ENCODE measurements at regions not wholly inside any gene's neighbourhood (a gene's known extent, or its start where the extent isn't known, plus 50 kb on each side); places are given as distances from the start of the nearest gene placed in this dataset.

- no peaks in the 10 kb centered on the region for H3K9me3 ChIP-seq (replicated peaks in 1 of 2; ENCODE audit: control insufficient read depth in 2 of 2, insufficient read depth in 1 of 2, low read depth in 1 of 2, low read length in 2 of 2)
- WGBS, 2 donors (ENCODE audit: extremely low coverage in 2 of 2, insufficient read length in 2 of 2, insufficient replicate concordance in 1 of 2), result no CpG with 5 or more reads among the region's 6 CpGs
Observed at GRCh38 chr7:156204820-156205219, 392.6 kb upstream of the SHH start.

GRCh38 chr7:156203923-156204322 lies 391.7 kb upstream of the SHH start:
- Histone ChIP-seq H2AK5ac (ENCODE audit: low read depth, low read length) (no peak overlapping the region), H2BK15ac (ENCODE audit: low read length) (no peak overlapping the region), H3K27me3 (ENCODE audit: control insufficient read depth in 3 of 3, insufficient read depth in 3 of 3, low read depth in 1 of 3, low read length in 3 of 3) (no peaks in the 10 kb centered on the region), H3K36me3 (replicated peaks in 1 of 2; ENCODE audit: control insufficient read depth in 2 of 2, insufficient read depth in 2 of 2, low read length in 2 of 2) (no peaks in the 10 kb centered on the region), H3K79me1 (ENCODE audit: low read depth, low read length) (no peaks in the 10 kb centered on the region), H3K4me1 (ENCODE audit: control insufficient read depth in 2 of 2, insufficient read depth in 1 of 2, low read depth in 1 of 2, low read length in 2 of 2) (peaks cover 0 to 2% of the 10 kb centered on the region in 2 donors), H3K9me3 (replicated peaks in 1 of 2; ENCODE audit: control insufficient read depth in 2 of 2, insufficient read depth in 1 of 2, low read depth in 1 of 2, low read length in 2 of 2) (no peaks in the 10 kb centered on the region), H2BK120ac (ENCODE audit: low read depth, low read length) (no peak overlapping the region), H2BK12ac (ENCODE audit: low read length) (no peak overlapping the region), H3K27ac (replicated peaks; ENCODE audit: low read length) (no peak overlapping the region), H4K8ac (ENCODE audit: low read depth, low read length) (no peak overlapping the region), H3K4ac (ENCODE audit: low read length) (no peak overlapping the region), H3K18ac (ENCODE audit: low read length) (no peak overlapping the region), H3K9ac (ENCODE audit: low read depth, low read length, poor library complexity) (no peak overlapping the region), H3K14ac (ENCODE audit: low read length) (no peak overlapping the region), H3K4me2 (ENCODE audit: insufficient read depth, low read length, poor library complexity, severe bottlenecking) (no peak overlapping the region), H2AFZ (ENCODE audit: low read length) (no peak overlapping the region), H2BK5ac (ENCODE audit: low read length) (no peak overlapping the region), H3K23ac (ENCODE audit: low read depth, low read length, poor library complexity) (no peak overlapping the region), H3K4me3 (ENCODE audit: low read length in 2 of 2) (no peak overlapping the region), H4K91ac (ENCODE audit: low read depth, low read length, poor library complexity) (no peak overlapping the region)
- WGBS, 2 donors (ENCODE audit: extremely low coverage in 2 of 2, insufficient read length in 2 of 2, insufficient replicate concordance in 1 of 2), result no CpG with 5 or more reads among the region's 10 CpGs
- DNase-seq (ENCODE audit: low spot score), result no peak

More at GRCh38 chr7:156204820-156205219, 392.6 kb upstream of the SHH start:
- H3K4me3 ChIP-seq (ENCODE audit: low read length in 2 of 2), result no peak overlapping the region
- no peak overlapping the region for H2BK12ac ChIP-seq (ENCODE audit: low read length)
- no peaks in the 10 kb centered on the region for H3K27me3 ChIP-seq (ENCODE audit: control insufficient read depth in 3 of 3, insufficient read depth in 3 of 3, low read depth in 1 of 3, low read length in 3 of 3)
- H3K14ac ChIP-seq (ENCODE audit: low read length), result no peak overlapping the region
- H3K79me1 ChIP-seq (ENCODE audit: low read depth, low read length), result no peaks in the 10 kb centered on the region
- H4K8ac ChIP-seq (ENCODE audit: low read depth, low read length), result no peak overlapping the region
- H2BK5ac ChIP-seq (ENCODE audit: low read length), result no peak overlapping the region
- no peak overlapping the region for H2AFZ ChIP-seq (ENCODE audit: low read length)
- peaks cover 0 to 2% of the 10 kb centered on the region in 2 donors for H3K4me1 ChIP-seq (ENCODE audit: control insufficient read depth in 2 of 2, insufficient read depth in 1 of 2, low read depth in 1 of 2, low read length in 2 of 2)
- no peak overlapping the region for H3K4me2 ChIP-seq (ENCODE audit: insufficient read depth, low read length, poor library complexity, severe bottlenecking)
- no peak overlapping the region for H3K4ac ChIP-seq (ENCODE audit: low read length)
- no peak for DNase-seq (ENCODE audit: low spot score)
- no peak overlapping the region for H2BK120ac ChIP-seq (ENCODE audit: low read depth, low read length)
- no peak overlapping the region for H3K23ac ChIP-seq (ENCODE audit: low read depth, low read length, poor library complexity)
- no peak overlapping the region for H4K91ac ChIP-seq (ENCODE audit: low read depth, low read length, poor library complexity)
- H3K36me3 ChIP-seq (replicated peaks in 1 of 2; ENCODE audit: control insufficient read depth in 2 of 2, insufficient read depth in 2 of 2, low read length in 2 of 2), result no peaks in the 10 kb centered on the region
- no peak overlapping the region for H2AK5ac ChIP-seq (ENCODE audit: low read depth, low read length)
- H3K27ac ChIP-seq (replicated peaks; ENCODE audit: low read length), result no peak overlapping the region
- no peak overlapping the region for H2BK15ac ChIP-seq (ENCODE audit: low read length)
- H3K18ac ChIP-seq (ENCODE audit: low read length), result no peak overlapping the region
- H3K9ac ChIP-seq (ENCODE audit: low read depth, low read length, poor library complexity), result no peak overlapping the region

GRCh38 chr7:156198277-156198676 lies 386.0 kb upstream of the SHH start:
- Histone ChIP-seq H3K4me2 (ENCODE audit: insufficient read depth, low read length, poor library complexity, severe bottlenecking) (no peak overlapping the region), H4K91ac (ENCODE audit: low read depth, low read length, poor library complexity) (no peak overlapping the region), H3K27ac (replicated peaks; ENCODE audit: low read length) (no peak overlapping the region), H2BK12ac (ENCODE audit: low read length) (no peak overlapping the region), H2BK15ac (ENCODE audit: low read length) (no peak overlapping the region), H2BK120ac (ENCODE audit: low read depth, low read length) (no peak overlapping the region), H3K14ac (ENCODE audit: low read length) (no peak overlapping the region), H3K9me3 (replicated peaks in 1 of 2; ENCODE audit: control insufficient read depth in 2 of 2, insufficient read depth in 1 of 2, low read depth in 1 of 2, low read length in 2 of 2) (peaks cover 0 to 2% of the 10 kb centered on the region in 2 donors), H3K36me3 (replicated peaks in 1 of 2; ENCODE audit: control insufficient read depth in 2 of 2, insufficient read depth in 2 of 2, low read length in 2 of 2) (no peaks in the 10 kb centered on the region), H3K4me1 (ENCODE audit: control insufficient read depth in 2 of 2, insufficient read depth in 1 of 2, low read depth in 1 of 2, low read length in 2 of 2) (no peaks in the 10 kb centered on the region), H3K4me3 (ENCODE audit: low read length in 2 of 2) (no peak overlapping the region), H2AK5ac (ENCODE audit: low read depth, low read length) (no peak overlapping the region), H2BK5ac (ENCODE audit: low read length) (no peak overlapping the region), H3K4ac (ENCODE audit: low read length) (no peak overlapping the region), H3K79me1 (ENCODE audit: low read depth, low read length) (no peaks in the 10 kb centered on the region), H2AFZ (ENCODE audit: low read length) (no peak overlapping the region), H3K9ac (ENCODE audit: low read depth, low read length, poor library complexity) (no peak overlapping the region), H3K27me3 (ENCODE audit: control insufficient read depth in 3 of 3, insufficient read depth in 3 of 3, low read depth in 1 of 3, low read length in 3 of 3) (peaks cover 0 to 11% (median 0%) of the 10 kb centered on the region in 3 experiments), H3K23ac (ENCODE audit: low read depth, low read length, poor library complexity) (no peak overlapping the region), H3K18ac (ENCODE audit: low read length) (no peak overlapping the region), H4K8ac (ENCODE audit: low read depth, low read length) (no peak overlapping the region)
- WGBS, 2 donors (ENCODE audit: extremely low coverage in 2 of 2, insufficient read length in 2 of 2, insufficient replicate concordance in 1 of 2), result no CpG with 5 or more reads among the region's 9 CpGs
- no peak for DNase-seq (ENCODE audit: low spot score)

GRCh38 chr7:156196649-156197048 lies 384.4 kb upstream of the SHH start:
- Histone ChIP-seq H3K36me3 (replicated peaks in 1 of 2; ENCODE audit: control insufficient read depth in 2 of 2, insufficient read depth in 2 of 2, low read length in 2 of 2) (no peaks in the 10 kb centered on the region), H3K4ac (ENCODE audit: low read length) (no peak overlapping the region), H4K91ac (ENCODE audit: low read depth, low read length, poor library complexity) (no peak overlapping the region), H2BK15ac (ENCODE audit: low read length) (no peak overlapping the region), H3K9me3 (replicated peaks in 1 of 2; ENCODE audit: control insufficient read depth in 2 of 2, insufficient read depth in 1 of 2, low read depth in 1 of 2, low read length in 2 of 2) (peaks cover 0 to 2% of the 10 kb centered on the region in 2 donors), H2BK5ac (ENCODE audit: low read length) (no peak overlapping the region), H3K4me2 (ENCODE audit: insufficient read depth, low read length, poor library complexity, severe bottlenecking) (no peak overlapping the region), H2BK120ac (ENCODE audit: low read depth, low read length) (no peak overlapping the region), H2AFZ (ENCODE audit: low read length) (no peak overlapping the region), H3K9ac (ENCODE audit: low read depth, low read length, poor library complexity) (no peak overlapping the region), H3K27me3 (ENCODE audit: control insufficient read depth in 3 of 3, insufficient read depth in 3 of 3, low read depth in 1 of 3, low read length in 3 of 3) (peaks cover 0 to 11% (median 0%) of the 10 kb centered on the region in 3 experiments), H2AK5ac (ENCODE audit: low read depth, low read length) (no peak overlapping the region), H3K4me3 (ENCODE audit: low read length in 2 of 2) (peak overlapping the region in 1 of 2 donors; percentile 10), H3K18ac (ENCODE audit: low read length) (no peak overlapping the region), H3K79me1 (ENCODE audit: low read depth, low read length) (no peaks in the 10 kb centered on the region), H3K27ac (replicated peaks; ENCODE audit: low read length) (no peak overlapping the region), H2BK12ac (ENCODE audit: low read length) (no peak overlapping the region), H3K23ac (ENCODE audit: low read depth, low read length, poor library complexity) (no peak overlapping the region), H3K14ac (ENCODE audit: low read length) (peak overlapping the region; percentile 12), H4K8ac (ENCODE audit: low read depth, low read length) (no peak overlapping the region), H3K4me1 (ENCODE audit: control insufficient read depth in 2 of 2, insufficient read depth in 1 of 2, low read depth in 1 of 2, low read length in 2 of 2) (no peaks in the 10 kb centered on the region)
- DNase-seq (ENCODE audit: low spot score), result no peak
- no CpG with 5 or more reads among the region's 13 CpGs for WGBS, 2 donors (ENCODE audit: extremely low coverage in 2 of 2, insufficient read length in 2 of 2, insufficient replicate concordance in 1 of 2)
